ENCODE measurements at regions not wholly inside any gene's neighbourhood (a gene's known extent, or its start where the extent isn't known, plus 50 kb on each side); places are given as distances from the start of the nearest gene placed in this dataset.

DNA sequence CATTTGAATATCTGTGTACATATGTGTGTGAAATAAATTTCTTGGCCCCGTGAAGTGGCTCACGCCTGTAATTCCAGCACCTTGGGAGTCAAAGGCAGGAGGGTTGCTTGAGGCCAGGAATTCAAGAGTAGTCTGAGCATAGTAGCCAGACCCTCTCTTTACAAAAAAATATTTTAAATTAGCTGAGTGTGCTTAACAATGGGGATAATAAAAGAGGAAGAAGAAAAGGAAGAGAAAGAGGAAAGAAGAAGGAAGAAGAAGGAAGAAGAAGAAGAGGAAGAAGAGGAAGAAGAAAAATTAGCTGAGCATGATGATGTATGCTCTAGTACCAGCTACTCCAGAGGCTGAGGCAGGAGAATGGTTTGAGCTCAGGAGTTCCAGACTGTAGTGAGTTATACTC is 52.1 kb upstream of the XPO1 start:
- TF ChIP-seq, protein P1, sequence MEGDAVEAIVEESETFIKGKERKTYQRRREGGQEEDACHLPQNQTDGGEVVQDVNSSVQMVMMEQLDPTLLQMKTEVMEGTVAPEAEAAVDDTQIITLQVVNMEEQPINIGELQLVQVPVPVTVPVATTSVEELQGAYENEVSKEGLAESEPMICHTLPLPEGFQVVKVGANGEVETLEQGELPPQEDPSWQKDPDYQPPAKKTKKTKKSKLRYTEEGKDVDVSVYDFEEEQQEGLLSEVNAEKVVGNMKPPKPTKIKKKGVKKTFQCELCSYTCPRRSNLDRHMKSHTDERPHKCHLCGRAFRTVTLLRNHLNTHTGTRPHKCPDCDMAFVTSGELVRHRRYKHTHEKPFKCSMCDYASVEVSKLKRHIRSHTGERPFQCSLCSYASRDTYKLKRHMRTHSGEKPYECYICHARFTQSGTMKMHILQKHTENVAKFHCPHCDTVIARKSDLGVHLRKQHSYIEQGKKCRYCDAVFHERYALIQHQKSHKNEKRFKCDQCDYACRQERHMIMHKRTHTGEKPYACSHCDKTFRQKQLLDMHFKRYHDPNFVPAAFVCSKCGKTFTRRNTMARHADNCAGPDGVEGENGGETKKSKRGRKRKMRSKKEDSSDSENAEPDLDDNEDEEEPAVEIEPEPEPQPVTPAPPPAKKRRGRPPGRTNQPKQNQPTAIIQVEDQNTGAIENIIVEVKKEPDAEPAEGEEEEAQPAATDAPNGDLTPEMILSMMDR (conservative IDR thresholded peaks at IDR 0.05; ENCODE audit: low read length): no peak
- TF ChIP-seq EZH2phosphoT487 (IDR thresholded peaks at IDR 0.05; ENCODE audit: borderline replicate concordance, low read depth, low read length): no peak
